Body of pancreas (tissue), 4 donors: ENCODE measurements at regions not wholly inside any gene's neighbourhood (a gene's known extent, or its start where the extent isn't known, plus 50 kb on each side); places are given as distances from the start of the nearest gene placed in this dataset.

ENCODE experiments used
- ATAC-seq: fragments of 150-250 bp; one replicate; pipeline ENCODE4 v1.9.1; 2016
- DNase-seq, 4 donors: peaks; one replicate each; pipeline ENCODE4 v3.0.0-alpha.2; 2019
- H3K27ac ChIP-seq, 4 donors: fragments of 200-600 bp; sonication (generic); 1 replicate in 3 of 4; 2 replicates in 1 of 4; pipeline versions ENCODE4 v1.5.1 to v1.6.1; 2016 to 2019; ENCODE audit warnings: mild to moderate bottlenecking in 1 of 4, mixed read lengths in 1 of 4, moderate library complexity in 1 of 4
- H3K27me3 ChIP-seq, 2 donors: fragments of 200-600 bp; sonication (generic); one replicate each; pipeline ENCODE4 v1.6.0; 2016; ENCODE audit warnings: mild to moderate bottlenecking in 1 of 2
- H3K36me3 ChIP-seq, 2 donors: fragments of 200-600 bp; sonication (generic); replicated peaks in 1 of 2; 2 replicates each; pipeline ENCODE4 v1.5.1; 2016; ENCODE audit warnings: low read depth in 2 of 2; ENCODE audit not compliant: insufficient read depth in 1 of 2
- H3K4me1 ChIP-seq: fragments of 200-600 bp; sonication (generic); one replicate; pipeline ENCODE4 v1.6.0; 2016
- H3K4me3 ChIP-seq, 2 donors: fragments of 200-600 bp; sonication (generic); 1 replicate in 1 of 2; 2 replicates in 1 of 2; pipeline ENCODE4 v1.5.1; 2016 to 2019
- H3K9me3 ChIP-seq, 3 donors: fragments of 200-600 bp; sonication (generic); 1 replicate in 2 of 3; 2 replicates in 1 of 3; pipeline ENCODE4 v1.5.1; 2016
- CTCF ChIP-seq, 7 experiments: fragments of 450-650 bp in 4 of 7; fragments of 200-600 bp in 3 of 7; sonication (generic) in 3 of 7; IDR thresholded peaks; one replicate each; pipeline ENCODE4 v1.5.1; 2016 to 2019; ENCODE audit warnings: antibody characterized with exemption in 7 of 7
- POLR2A ChIP-seq, 3 donors: fragments of 450-650 bp; IDR thresholded peaks; one replicate each; pipeline ENCODE4 v1.6.1; 2016; ENCODE audit warnings: antibody characterized with exemption in 3 of 3, mild to moderate bottlenecking in 2 of 3
- WGBS, 2 donors: methylation state at CpG; one replicate each; pipeline ENCODE4 v1.1.5; 2017; 5-methylcytosine and 5-hydroxymethylcytosine counted together
- intact Hi-C: fragments of 100-400 bp; cut with DNase I; formaldehyde crosslinking; loops from one replicate; pipeline ENCODE4 v1.15.1; 2023

GRCh38 chr4:11931266-11931820 is 502.6 kb upstream of the HS3ST1 start:
- WGBS, 2 donors = 49 to 71% methylated on average over 2 of the region's 2 CpGs
- no peak overlapping the region for H3K4me3 ChIP-seq
- ATAC-seq = no peak

GRCh38 chr4:11929080-11929479 is 500.4 kb upstream of the HS3ST1 start:
- intact Hi-C loops = no loop called here
- ATAC-seq (no peak), DNase-seq (no peak)
- WGBS, 2 donors = 29 to 33% methylated on average over 1 of the region's 1 CpG
- Histone ChIP-seq H3K27me3 (no peaks in the 10 kb centered on the region), H3K36me3 (no peaks in the 10 kb centered on the region), H3K4me1 (no peaks in the 10 kb centered on the region), H3K4me3 (no peak overlapping the region), H3K27ac (no peak overlapping the region), H3K9me3 (no peaks in the 10 kb centered on the region)
- TF ChIP-seq POLR2A (IDR thresholded peaks at IDR 0.05) = no peak
- no peak for TF ChIP-seq CTCF (IDR thresholded peaks at IDR 0.05)

More at GRCh38 chr4:11931266-11931820, 502.6 kb upstream of the HS3ST1 start:
- TF ChIP-seq CTCF (IDR thresholded peaks at IDR 0.05) (no peak), POLR2A (IDR thresholded peaks at IDR 0.05) (no peak)
- DNase-seq = no peak
- H3K4me1 ChIP-seq = no peaks in the 10 kb centered on the region
- no peak overlapping the region for H3K27ac ChIP-seq
- H3K9me3 ChIP-seq = no peaks in the 10 kb centered on the region
- no peaks in the 10 kb centered on the region for H3K36me3 ChIP-seq
- H3K27me3 ChIP-seq = no peaks in the 10 kb centered on the region
- intact Hi-C loops = no loop called here

- intact Hi-C loops = no loop called here
- Histone ChIP-seq H3K4me3 (no peak overlapping the region), H3K27me3 (no peaks in the 10 kb centered on the region), H3K36me3 (no peaks in the 10 kb centered on the region), H3K4me1 (no peaks in the 10 kb centered on the region), H3K27ac (no peak overlapping the region), H3K9me3 (no peaks in the 10 kb centered on the region)
- no peak for ATAC-seq
- no peak for DNase-seq
- WGBS, 2 donors = 39 to 54% methylated on average over 1 of the region's 1 CpG
- TF ChIP-seq POLR2A (IDR thresholded peaks at IDR 0.05) (no peak), CTCF (IDR thresholded peaks at IDR 0.05) (no peak)
Observed at GRCh38 chr4:11919316-11919715, 490.6 kb upstream of the HS3ST1 start.

- ATAC-seq = no peak
- intact Hi-C loops = no loop called here
- no peaks in the 10 kb centered on the region for H3K4me1 ChIP-seq
- no peaks in the 10 kb centered on the region for H3K9me3 ChIP-seq
- no peaks in the 10 kb centered on the region for H3K27me3 ChIP-seq
- no peaks in the 10 kb centered on the region for H3K36me3 ChIP-seq
- H3K27ac ChIP-seq = no peak overlapping the region
- H3K4me3 ChIP-seq = no peak overlapping the region
- DNase-seq = no peak
- WGBS, 2 donors = 11 to 20% methylated on average over 1 of the region's 1 CpG
- TF ChIP-seq POLR2A (IDR thresholded peaks at IDR 0.05) (no peak), CTCF (IDR thresholded peaks at IDR 0.05) (no peak)
Observed at GRCh38 chr4:11914406-11914805, 485.7 kb upstream of the HS3ST1 start.

- no peak for DNase-seq
- no peak overlapping the region for H3K27ac ChIP-seq
- ATAC-seq = no peak
- H3K4me3 ChIP-seq = no peak overlapping the region
- no peaks in the 10 kb centered on the region for H3K4me1 ChIP-seq
- intact Hi-C loops = no loop called here
- H3K27me3 ChIP-seq = no peaks in the 10 kb centered on the region
- TF ChIP-seq POLR2A (IDR thresholded peaks at IDR 0.05) (no peak), CTCF (IDR thresholded peaks at IDR 0.05) (no peak)
- no peaks in the 10 kb centered on the region for H3K9me3 ChIP-seq
- H3K36me3 ChIP-seq = no peaks in the 10 kb centered on the region
Observed at GRCh38 chr4:11912886-11913285, 484.2 kb upstream of the HS3ST1 start.
